ENCODE measurements at regions not wholly inside any gene's neighbourhood (a gene's known extent, or its start where the extent isn't known, plus 50 kb on each side); places are given as distances from the start of the nearest gene placed in this dataset.

DNA sequence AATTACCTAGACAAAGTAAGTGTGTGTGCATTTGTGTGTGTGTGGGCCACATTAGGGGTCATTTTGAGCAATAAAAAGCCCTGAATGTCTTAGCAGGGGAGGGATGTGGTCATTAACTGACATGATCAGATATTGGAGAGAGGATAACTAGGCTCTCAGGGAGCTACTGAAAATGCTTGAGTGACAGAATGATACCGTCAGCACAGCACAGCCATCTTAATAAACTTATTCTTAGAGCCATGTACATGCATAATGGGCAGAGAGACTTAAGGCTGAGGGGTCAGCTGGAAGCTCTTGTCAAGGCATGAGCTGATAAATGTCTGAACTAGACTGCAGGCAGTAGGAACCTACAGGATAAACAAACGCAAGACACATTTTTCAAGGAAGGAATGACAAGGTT lies 239.1 kb upstream of the NCAM1 start:
- no peak for DNase-seq

DNA sequence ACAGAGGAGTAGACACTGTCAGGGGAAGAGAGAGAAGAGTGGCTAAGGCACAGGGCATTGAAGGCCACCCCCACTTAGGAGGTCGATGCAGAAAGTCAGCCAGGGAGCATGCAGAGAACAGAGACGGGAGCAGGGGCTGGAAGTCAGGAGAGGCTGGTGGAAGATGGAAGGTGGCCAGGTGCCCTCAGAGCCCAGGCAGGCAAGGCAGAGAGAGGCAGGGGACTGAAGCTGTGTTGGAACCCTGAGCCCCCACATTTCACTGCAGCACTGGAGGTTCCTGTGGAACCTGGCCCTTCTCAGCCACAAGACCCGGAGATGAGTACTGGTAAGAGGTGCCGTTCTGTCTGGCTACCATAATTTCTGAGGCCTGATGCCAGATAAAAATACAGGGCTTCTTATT lies 238.3 kb upstream of the NCAM1 start:
- DNase-seq: no peak

DNA sequence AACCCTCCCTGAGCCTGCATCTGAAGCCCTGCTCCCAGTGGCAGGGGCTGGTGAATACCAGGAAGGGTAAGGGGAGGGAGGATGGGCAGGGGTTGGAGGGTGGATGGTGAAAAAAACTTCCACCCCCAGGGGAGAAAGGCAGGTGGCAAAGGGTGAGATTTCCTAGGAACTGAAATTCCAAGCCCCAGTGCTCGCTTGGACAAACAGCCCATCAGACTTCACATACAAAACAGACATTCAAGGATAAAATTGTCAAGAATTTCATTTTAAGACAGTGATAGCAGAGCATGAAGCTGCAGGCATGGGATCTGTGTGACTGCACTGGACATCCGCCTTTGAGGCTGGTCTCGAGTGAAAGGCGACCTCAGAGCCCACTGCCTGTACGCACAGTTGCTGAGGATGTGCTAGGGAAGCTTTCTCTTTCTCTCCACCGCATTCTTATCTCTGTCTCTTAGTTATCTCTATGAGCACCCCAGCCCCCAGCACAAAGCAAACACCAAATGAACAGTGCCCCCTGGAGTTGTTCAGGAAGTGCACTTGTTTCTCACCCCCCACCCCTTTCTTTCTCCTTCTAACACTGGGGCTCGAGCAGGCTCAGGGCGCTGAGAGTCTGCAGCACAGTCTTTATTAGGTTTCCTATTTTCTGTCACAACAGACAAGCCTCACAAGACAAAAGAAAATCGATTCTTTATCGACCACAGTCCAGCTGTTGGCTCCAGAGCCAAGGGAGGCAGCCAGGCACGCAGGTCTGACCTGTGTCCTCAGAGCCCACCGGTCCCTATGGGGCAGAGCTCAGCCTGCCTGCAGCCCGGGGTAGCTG lies 237.3 kb upstream of the NCAM1 start:
- DNase-seq: no peak

DNA sequence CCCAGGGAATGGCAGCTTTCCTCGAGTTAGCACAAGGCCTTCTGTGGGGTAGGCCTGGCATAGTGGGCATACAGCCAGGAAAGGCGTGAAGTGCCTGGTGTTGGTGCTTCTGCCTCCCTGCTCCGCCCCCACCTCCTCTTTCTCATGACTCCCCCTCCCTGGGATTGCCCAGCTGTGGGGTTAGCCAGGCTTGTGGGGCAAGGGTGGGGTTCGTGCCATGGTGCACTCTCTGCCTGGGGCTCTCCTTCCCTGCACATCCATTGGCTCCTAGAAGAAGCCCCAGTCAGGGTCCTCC lies 236.8 kb upstream of the NCAM1 start:
- no peak for DNase-seq

DNA sequence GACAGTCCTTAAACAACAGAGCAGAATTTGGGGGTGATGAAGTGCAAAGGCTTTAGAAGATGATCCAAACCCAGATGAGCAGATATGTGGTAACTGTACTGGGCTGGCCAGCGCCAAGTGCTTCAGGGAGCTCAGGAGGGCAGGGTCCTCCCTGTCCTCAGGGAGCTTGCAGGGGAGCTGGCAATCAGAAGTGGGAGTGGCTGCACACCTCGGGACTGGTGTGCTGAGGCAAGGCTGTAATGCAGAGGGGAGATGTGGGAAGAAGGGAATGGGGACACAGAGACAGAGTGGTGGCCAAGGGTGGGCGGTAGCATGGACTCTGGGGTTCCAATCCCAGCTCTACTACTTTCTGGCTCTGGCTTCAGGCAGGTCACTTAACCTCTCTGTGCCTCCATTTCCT lies 235.6 kb upstream of the NCAM1 start:
- no peak for DNase-seq

DNA sequence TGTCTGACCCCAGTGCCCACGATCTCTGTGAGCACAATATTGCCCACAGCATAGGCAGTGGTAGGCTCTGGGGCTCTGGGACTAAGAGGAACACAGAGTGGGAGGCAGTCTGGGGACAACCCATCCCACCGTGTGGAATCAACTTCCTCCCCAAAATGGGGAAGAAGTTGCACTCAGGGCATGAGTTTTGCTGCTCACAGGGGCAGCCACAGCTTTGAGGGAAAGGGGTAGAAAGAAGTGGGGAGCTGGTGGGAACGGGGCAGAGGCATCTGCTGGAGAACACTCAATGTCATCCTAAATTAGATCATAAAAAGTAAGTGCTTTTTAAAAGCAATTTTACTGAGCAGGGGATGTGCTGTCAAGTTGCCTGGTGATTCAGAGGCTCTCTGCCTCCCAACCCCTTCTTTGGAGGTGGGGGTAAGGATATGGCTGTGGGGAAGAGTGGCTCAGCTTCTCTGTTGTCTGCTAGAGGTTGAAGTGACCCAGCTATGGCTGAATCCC lies 233.8 kb upstream of the NCAM1 start:
- no peak for DNase-seq

DNA sequence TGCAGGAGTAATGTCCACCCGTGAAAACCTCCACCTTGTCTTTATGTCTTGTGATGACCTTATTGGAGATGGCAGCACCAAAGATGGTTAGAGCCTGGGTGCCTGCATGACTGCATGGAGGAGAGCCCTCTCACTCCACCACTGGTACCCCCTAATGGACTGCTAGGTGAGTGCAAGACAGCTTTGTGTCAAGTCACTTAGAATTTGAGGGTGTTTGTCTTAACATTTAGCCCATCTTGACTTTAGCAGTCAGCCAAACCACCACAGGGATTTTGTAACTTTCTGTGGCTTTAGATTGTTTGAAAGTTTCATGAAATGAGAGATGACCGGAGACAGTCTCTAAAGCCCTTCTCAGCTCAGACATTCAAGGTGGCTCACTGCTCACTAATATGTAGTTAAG lies 232.9 kb upstream of the NCAM1 start:
- DNase-seq: no peak

DNA sequence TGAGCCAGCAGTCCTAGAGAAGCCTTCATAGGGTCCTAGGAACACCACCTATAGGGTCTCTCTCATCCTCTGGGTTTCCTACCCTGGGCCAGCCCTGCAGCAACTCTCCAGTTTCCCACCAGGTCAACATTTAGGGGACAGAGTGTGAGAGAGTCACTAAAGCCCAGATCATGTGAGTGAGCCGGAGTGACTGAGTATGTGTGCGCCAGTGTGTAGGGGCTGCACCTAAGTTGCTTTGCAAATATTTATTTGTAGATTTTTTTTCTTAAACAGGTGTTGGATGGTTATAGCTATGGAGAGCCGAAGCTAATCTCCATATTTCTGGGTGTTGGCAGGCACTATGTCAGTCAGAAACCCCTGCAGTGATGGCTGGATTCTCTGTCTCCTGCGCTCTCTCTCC lies 232.5 kb upstream of the NCAM1 start:
- DNase-seq: no peak

DNA sequence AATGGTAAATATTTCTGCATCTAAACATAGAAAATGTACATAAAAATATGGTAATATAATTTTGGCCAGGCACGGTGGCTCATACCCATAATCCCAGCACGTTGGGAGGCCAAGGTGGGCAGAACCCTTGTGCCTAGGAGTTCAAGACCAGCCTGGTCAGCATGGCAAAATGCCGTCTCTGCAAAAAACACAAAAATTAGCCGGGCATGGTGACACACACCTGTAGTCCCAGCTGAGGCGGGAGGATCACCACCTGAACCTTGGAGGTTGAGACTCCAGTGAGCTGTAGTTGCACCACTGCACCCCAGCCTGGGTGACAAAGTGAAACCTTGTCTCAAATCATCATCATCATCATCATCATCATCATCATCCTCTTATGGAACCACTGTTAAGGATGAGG lies 230.6 kb upstream of the NCAM1 start:
- no peak for DNase-seq

DNA sequence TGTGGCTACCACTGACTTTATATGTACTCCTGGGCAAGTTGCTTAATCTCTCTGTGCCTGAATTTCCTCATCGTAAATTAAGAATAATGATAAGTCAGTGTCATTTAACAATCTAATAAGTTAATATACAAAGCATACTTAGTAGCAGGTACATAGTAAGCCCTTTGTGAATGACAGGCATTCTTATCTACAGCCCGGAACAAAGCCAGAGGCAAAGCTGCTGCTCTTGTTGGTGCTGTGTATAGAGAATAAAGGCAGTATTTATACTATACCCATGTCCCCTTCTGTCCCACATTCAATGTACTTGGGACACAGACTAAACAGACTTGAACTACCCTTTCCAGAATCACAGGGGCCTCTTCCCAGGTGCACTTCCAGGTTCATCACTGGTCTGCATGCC lies 229.7 kb upstream of the NCAM1 start:
- DNase-seq: no peak

DNA sequence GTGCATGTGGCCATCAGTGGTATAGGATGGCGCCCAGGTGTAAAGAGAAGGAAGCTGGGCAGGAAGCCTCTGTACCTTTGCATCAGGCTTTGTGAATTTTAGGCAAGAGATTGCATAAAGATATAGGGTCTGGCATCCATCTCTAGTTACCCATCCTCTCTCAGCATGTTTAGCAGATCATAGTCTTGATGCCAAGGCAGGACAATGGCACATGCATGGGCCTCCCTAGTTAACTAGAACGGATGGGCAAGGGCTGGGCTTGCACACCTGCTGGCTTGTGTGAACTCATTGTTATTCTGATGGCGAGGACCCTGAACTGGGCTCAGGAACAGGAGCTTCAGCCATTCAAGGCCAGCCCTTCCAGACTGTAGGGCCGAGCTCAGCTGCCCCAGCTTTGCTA lies 229.2 kb upstream of the NCAM1 start:
- DNase-seq: no peak

DNA sequence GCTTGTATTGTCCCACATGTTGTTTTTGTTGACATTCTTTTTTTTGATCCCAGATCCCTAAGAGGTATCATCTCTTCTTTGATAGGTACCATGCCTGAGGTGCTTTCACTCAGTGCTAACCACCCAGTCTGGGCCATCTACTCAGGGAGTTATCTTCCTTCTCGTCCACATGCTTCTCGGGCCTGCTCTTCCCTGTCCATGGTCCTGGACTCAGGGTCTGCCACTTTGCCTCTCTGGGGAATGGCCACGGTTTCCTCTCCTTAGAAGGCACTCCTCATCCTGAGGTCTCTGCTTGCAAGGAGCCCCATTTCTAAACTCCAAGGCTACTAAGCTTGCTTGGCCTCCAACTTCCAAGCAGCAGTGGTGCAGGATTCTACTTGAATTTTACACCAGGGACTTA lies 227.0 kb upstream of the NCAM1 start:
- DNase-seq: no peak

DNA sequence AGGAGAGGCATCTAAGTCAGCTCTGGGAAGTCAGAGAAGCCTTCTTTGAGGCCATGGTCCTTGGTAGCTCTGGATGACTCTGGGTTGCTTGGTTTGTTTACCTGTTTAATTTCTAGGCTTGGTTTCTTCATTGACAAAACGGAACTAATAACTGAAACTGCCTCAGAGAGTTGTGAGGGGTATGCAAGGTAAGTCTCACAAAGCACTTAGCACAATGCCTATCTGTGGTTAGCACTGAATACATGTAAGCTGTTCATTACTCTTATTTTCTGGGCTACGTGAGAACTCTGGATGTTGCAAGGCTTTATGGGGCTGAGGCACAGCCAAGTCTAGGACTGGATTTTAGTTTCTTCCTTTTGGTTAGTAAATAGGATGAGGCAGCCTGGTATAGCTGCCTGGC lies 225.8 kb upstream of the NCAM1 start:
- no peak for DNase-seq

DNA sequence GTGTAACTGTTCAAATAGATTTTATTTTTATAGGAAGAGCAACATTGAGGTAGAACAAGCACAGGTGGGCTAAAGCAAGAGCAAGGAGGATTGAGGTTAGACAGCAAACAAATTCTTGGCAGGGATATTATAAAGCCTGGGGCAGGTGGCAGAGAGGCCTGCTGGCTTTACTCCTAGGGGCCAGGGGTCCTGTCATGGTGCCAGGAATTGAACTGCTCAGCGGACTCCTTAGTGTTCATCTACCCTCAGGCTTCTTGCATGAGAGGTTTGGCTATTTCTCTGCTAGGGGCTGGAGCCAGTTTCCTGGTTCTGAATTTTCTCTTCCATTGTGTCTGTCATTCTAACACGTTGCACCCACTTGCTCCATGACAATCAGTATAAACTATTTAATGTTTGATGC lies 217.2 kb upstream of the NCAM1 start:
- no peak for DNase-seq

DNA sequence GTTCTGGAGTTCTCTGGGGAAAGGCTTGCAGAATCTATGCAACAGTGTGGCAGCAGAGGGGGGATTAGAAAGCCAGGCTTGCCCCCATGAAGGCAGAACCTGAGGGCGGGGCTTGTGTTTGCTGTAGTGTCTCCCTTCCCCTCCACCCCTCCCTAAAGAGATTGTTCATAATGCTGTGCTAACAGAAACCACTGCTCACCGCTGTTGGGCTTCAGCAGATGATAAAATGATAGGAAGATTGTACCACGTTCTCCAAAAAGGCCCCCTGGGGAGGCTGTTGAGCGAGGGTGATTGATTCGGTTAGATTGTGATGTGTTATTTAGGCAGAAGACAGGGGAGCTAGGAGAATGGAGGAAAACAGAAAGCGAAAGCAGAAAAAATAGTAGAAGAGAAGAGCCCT lies 215.2 kb upstream of the NCAM1 start:
- no peak for DNase-seq

DNA sequence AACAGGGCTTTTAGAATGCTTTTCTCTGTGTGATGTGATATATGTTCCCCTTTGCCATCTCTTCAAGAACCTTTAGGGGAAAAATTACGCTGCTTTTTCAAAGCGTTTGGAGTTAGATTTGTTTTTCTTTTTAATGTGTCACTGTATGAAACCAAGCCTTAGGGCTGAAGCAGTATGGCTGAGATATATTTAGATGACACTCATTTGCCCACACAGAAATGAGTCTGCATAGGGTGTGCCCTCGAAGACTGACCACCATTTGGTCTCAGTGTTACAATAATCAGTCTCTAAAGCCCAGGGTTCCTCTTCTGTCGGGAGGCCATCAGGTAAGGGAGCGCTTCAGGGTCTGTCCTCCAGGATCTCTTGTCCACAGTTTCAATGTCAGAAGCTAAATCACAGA lies 213.0 kb upstream of the NCAM1 start:
- no peak for DNase-seq

DNA sequence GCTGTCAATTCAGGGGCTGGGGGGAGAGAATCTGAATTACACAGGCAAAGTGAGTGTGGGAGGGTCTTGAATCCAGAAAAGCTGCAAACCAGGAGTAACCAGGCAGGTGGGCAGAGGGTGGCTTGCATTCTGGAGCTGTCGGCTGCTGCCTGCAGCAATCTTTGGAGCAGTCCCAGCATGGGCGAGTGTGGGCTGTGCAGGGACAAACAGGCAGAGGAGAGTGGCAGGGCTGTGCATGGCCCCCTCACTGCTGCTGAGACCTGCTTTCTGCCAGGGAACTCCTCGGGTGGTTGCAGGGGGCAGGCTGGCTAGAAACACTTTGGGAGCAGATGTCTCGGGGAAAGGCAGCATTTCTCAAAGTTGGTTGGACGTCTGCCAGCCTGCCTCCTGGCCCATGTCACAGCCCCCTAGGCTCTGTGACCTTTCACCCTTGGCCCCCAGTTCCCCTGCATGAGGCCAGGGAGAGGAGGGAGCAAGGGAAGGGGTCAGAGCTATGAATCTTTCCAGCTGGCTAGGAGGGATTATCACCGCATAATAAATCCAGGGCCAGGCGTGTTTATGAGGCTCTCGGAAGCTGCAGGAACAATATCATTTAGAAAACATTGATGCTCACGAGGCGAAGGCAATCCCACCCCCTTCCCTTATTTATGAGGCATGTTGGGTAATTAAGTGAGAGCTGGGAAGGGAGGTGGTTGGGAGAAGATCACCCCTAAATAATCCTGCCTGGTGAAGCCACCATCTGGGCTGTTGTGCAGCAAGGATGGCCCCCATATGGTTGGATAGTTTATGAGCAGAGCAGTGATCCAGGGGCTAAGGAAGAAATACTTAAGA lies 212.3 kb upstream of the NCAM1 start:
- DNase-seq: no peak

DNA sequence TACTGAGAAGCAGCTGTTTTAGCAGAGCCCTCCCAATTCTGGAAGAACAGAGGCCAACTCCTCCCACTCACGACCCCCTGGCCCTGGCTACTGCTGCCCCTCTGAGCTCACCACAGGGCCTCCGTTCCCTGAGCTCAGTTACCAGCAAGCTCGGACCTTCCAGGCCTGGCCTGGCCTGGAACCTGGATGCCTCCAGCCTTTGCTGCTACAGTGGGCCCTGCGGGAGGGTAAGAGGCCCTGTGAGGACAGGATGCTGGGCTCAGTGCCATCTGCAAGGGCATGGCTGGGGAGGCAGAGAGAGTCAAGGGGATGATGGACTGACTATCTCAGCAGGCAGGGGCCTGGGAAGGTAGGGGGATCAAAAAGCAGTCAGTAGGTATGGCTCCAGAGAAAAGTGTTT lies 209.9 kb upstream of the NCAM1 start:
- DNase-seq: no peak

DNA sequence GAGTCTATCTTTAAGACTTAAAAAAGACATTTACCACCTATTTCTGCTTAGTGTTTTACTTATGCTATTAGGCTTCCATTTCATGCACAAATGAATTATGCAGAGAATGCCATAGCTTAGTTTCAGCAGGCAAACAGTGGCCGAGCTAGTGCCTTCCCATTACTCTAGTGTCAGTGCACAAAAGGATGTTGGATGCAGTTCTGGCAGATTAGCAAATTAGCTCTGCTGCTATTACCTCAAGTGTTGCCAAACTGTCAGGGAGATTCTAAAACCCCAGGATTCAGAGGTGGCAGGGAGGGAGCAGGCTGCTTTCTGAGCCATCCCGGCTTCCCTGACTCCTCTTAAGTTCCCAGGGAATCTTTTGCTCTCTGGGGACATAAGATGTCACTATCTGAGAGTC lies 209.4 kb upstream of the NCAM1 start:
- no peak for DNase-seq

DNA sequence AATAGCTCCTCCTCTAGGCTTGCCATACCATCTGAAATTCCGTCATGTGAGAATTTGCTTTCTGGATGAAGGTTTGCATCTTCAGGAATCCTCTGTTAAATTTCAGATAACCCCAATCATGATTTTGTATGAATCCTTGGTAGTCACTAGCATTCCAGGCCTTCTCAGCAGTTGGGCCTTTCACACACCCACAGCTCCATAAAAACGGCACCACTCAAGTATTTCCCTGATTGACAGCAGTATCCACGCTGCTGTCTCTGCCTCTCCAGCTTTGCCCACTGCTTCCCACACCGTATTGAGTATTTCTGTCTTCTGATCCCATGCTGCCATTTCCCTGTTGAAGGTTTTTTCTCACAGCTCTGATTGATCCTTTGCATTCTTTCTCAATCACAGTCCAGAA lies 208.7 kb upstream of the NCAM1 start:
- no peak for DNase-seq

DNA sequence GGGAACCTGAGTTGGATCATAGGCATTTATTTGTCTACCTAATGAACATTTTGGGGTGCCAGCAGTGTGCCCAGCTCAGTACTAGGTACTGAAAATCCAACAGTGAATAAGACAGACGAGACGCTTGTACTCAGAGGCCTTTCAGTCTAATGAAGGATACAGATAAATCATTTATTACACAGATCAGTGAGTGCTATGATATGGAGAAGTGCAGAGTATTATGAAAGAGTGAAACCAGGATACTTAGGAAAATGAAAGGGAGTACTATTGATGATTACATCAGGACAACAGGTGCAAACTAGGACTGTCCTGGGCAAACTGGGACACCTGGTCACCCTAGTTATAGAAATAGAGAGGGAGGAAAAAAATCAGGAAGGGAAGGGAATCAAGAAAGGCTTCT lies 207.5 kb upstream of the NCAM1 start:
- no peak for DNase-seq

DNA sequence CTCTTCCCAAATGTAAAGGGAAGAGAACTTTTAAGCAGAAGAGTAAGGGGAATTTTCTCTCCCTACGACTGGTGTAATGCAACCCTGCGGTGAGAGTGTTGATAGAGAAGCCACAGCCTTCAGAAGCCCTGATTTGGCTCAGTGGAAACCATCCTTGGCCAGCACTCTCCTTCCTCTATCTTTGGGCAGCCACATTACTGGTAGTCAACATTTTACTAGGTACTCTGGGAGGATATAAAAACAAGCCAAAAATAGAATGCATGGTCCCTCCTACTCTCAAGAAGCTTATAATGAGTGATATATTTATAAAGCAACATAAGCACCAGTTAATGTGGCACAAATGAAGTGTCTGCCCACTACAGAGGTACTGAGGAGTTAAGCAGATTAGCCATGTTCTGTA lies 201.8 kb upstream of the NCAM1 start:
- DNase-seq: no peak

DNA sequence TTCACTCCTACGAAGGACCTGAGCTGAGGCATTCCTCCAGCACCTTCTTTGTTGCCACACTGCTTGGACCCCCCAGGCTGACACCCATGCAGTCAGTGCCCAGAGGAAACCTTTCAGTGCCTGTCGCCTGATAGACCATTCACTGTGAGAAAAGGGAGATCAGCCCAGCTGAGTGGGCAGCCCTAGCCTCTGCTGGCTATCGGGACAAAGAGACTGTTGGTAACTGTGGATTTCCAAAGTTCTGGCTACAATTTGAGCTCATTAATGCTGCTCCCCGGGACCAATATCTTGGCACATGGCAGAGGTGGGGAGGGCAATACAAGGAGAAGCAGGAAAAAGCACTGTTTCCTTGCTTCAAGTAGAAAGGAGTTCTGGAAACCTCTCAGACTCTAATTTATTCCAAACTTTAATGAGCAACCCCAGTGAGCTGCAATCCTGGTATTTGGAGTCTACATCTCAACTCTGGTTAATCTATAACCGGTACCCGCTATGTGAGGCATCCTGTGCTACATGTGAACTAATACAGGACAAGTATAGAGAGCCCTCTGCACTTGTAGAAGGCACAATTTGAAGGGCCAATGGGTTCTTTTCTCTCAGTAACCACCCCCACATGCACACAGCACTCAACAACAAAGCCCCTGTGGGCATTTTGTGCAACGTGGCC lies 200.7 kb upstream of the NCAM1 start:
- no peak for DNase-seq

Data from T1000 (cell line).